Loucy (cell line): ENCODE measurements at regions not wholly inside any gene's neighbourhood (a gene's known extent, or its start where the extent isn't known, plus 50 kb on each side); places are given as distances from the start of the nearest gene placed in this dataset.

Source experiments
- H2AFZ ChIP-seq: fragments of 200-600 bp; sonication (generic); 2 replicates; pipeline ENCODE4 v1.6.0; 2016; ENCODE audit warnings: antibody characterized with exemption, mild to moderate bottlenecking, low read length, moderate library complexity
- H3F3A ChIP-seq: fragments of 200-600 bp; 2 replicates; pipeline ENCODE4 v1.6.0; 2016; ENCODE audit warnings: antibody characterized with exemption, low read depth, mild to moderate bottlenecking
- H3K27me3 ChIP-seq: fragments of 200-600 bp; sonication (generic); 2 replicates; pipeline ENCODE4 v1.6.1; 2014; ENCODE audit warnings: low read length, mild to moderate bottlenecking; ENCODE audit not compliant: insufficient read depth, poor library complexity, severe bottlenecking
- H3K36me3 ChIP-seq: fragments of 200-600 bp; sonication (generic); 2 replicates; pipeline ENCODE4 v1.6.1; 2016; ENCODE audit warnings: low read length; ENCODE audit not compliant: insufficient read depth
- H3K4me1 ChIP-seq: fragments of 200-600 bp; sonication (generic); 2 replicates; pipeline ENCODE4 v1.5.1; 2014; ENCODE audit warnings: low read length, mild to moderate bottlenecking; ENCODE audit not compliant: insufficient read depth, poor library complexity, severe bottlenecking
- H3K4me2 ChIP-seq: fragments of 200-600 bp; sonication (generic); 2 replicates; pipeline ENCODE4 v1.6.0; 2014; ENCODE audit warnings: antibody characterized with exemption, low read length, low read depth, mild to moderate bottlenecking; ENCODE audit not compliant: poor library complexity, severe bottlenecking
- H3K4me3 ChIP-seq: fragments of 200-600 bp; sonication (generic); 2 replicates; pipeline ENCODE4 v1.5.1; 2014; ENCODE audit warnings: low read length, mild to moderate bottlenecking, mixed read lengths; ENCODE audit not compliant: poor library complexity, severe bottlenecking
- H3K79me2 ChIP-seq: fragments of 200-600 bp; sonication (generic); 2 replicates; pipeline ENCODE4 v1.6.1; 2014; ENCODE audit warnings: low read length; ENCODE audit not compliant: insufficient read depth
- H3K9ac ChIP-seq: fragments of 200-600 bp; sonication (generic); 2 replicates; pipeline ENCODE4 v1.6.0; 2014; ENCODE audit warnings: mild to moderate bottlenecking, low read depth, low read length, moderate library complexity; ENCODE audit not compliant: poor library complexity, severe bottlenecking
- H3K9me2 ChIP-seq: fragments of 200-600 bp; sonication (generic); replicated peaks from 2 replicates; pipeline ENCODE4 v1.6.1; 2016; ENCODE audit warnings: low read depth, low read length, mixed read lengths
- H3K9me3 ChIP-seq: fragments of 200-600 bp; sonication (generic); 2 replicates; pipeline ENCODE4 v1.6.1; 2014; ENCODE audit warnings: mild to moderate bottlenecking, antibody characterized with exemption, low read length, low read depth; ENCODE audit not compliant: insufficient read depth
- H4K20me1 ChIP-seq: fragments of 200-600 bp; sonication (generic); 2 replicates; pipeline ENCODE4 v1.6.0; 2014; ENCODE audit warnings: antibody characterized with exemption, low read length, mild to moderate bottlenecking; ENCODE audit not compliant: insufficient read depth, poor library complexity, severe bottlenecking
- EZH2phosphoT487 ChIP-seq: fragments of 200-600 bp; IDR thresholded peaks from 2 replicates; pipeline ENCODE4 v1.6.1; 2018; ENCODE audit warnings: antibody characterized with exemption, mild to moderate bottlenecking, moderate library complexity, borderline replicate concordance
- TF ChIP-seq, protein P1 (sequence below): fragments of 200-600 bp; sonication (generic); conservative IDR thresholded peaks from 2 replicates; pipeline ENCODE4 v1.5.1; 2014; ENCODE audit warnings: mild to moderate bottlenecking, antibody characterized with exemption, low read length

DNA sequence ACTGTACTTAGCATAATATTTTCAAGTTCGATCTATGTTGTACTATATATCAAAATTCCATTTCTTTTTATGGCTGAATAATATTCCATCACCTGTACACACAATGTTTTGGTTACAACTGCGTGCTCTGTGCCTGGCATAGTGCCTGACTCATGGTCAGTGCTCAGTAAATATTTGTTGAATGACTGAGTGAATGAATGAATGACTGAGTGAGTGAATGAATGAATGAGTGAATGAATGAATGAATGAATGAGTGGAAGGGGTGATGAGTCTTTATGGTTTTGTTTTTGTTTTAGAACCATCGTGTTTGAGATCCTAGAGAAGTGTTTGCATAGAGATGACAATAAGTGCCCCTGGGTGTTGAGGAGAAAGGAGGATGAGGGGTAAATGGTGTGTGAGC is 155.3 kb downstream of the MRM1 start:
- H3K4me1 ChIP-seq = no peaks in the 10 kb centered on the region
- no peaks in the 10 kb centered on the region for H3K9me2 ChIP-seq
- H3F3A ChIP-seq = no peaks in the 10 kb centered on the region
- no peak overlapping the region for H3K9ac ChIP-seq
- no peaks in the 10 kb centered on the region for H3K79me2 ChIP-seq
- H3K4me3 ChIP-seq = no peak overlapping the region
- TF ChIP-seq, protein P1, sequence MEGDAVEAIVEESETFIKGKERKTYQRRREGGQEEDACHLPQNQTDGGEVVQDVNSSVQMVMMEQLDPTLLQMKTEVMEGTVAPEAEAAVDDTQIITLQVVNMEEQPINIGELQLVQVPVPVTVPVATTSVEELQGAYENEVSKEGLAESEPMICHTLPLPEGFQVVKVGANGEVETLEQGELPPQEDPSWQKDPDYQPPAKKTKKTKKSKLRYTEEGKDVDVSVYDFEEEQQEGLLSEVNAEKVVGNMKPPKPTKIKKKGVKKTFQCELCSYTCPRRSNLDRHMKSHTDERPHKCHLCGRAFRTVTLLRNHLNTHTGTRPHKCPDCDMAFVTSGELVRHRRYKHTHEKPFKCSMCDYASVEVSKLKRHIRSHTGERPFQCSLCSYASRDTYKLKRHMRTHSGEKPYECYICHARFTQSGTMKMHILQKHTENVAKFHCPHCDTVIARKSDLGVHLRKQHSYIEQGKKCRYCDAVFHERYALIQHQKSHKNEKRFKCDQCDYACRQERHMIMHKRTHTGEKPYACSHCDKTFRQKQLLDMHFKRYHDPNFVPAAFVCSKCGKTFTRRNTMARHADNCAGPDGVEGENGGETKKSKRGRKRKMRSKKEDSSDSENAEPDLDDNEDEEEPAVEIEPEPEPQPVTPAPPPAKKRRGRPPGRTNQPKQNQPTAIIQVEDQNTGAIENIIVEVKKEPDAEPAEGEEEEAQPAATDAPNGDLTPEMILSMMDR = no peak
- TF ChIP-seq EZH2phosphoT487 = no peak
- no peaks in the 10 kb centered on the region for H3K36me3 ChIP-seq
- no peak overlapping the region for H2AFZ ChIP-seq
- H3K9me3 ChIP-seq = no peaks in the 10 kb centered on the region
- no peak overlapping the region for H3K4me2 ChIP-seq
- no peaks in the 10 kb centered on the region for H4K20me1 ChIP-seq
- H3K27me3 ChIP-seq = no peaks in the 10 kb centered on the region

DNA sequence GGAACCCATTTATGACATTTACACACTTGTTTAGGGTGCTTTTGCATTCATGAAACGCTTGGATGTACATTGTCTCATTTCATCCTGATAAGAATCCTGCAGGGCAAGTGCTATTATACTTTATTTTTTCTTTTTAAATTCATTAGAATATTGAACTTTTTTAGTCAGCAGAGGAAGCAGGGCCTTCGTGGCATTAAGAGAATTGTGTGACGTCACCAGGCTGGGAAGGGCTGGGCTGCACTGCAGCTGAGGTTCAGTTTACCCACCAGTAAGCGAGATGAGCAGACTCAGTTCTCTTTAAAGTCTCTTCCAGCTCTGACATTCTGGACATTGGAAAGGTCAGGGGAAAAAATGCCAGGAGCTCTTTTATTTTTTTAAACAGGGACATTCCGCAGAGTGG is 159.0 kb downstream of the MRM1 start:
- Histone ChIP-seq H3K4me3 (no peak overlapping the region), H3K36me3 (no peaks in the 10 kb centered on the region), H2AFZ (no peak overlapping the region), H3K79me2 (no peaks in the 10 kb centered on the region), H3K9me3 (no peaks in the 10 kb centered on the region), H3K4me1 (peaks cover 18% of the 10 kb centered on the region), H4K20me1 (no peaks in the 10 kb centered on the region), H3K27me3 (no peaks in the 10 kb centered on the region), H3K4me2 (no peak overlapping the region), H3F3A (no peaks in the 10 kb centered on the region), H3K9me2 (no peaks in the 10 kb centered on the region), H3K9ac (no peak overlapping the region)
- TF ChIP-seq, protein P1 = no peak
- TF ChIP-seq EZH2phosphoT487 = no peak

DNA sequence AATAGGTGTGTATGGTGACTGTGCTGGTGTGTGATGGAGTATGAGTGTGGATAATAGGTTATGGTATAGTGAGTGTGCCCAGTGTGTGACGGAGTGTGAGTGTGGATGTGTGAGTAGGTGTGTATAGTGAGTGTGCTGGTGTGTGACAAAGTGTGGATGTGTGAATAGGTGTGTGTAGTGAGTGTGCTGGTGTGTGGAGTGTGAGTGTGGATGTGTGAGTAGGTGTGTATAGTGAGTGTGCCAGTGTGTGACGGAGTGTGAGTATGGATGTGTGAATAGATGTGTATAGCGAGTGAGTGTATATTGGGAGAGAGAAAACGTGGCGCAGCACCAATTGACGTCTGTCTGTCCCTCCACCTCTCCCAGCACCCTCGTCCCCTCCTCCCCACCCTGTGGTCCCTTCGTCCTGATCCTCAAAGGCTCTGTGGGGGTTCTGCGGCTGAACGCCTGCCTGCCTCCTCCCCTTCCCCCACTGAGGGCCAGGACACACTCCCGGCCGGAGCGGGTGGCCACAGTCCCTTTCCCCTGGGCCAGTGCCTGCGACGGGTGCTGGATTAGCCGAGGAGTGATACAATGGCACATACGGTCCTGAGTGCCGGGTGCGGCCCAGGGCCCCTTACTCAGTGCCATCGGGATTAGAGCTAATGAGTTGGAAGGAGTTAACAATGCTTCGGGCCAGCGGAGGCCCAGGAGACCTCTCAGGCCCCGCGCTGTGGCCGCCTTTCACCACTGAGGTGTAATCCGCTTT is 160.0 kb downstream of the MRM1 start:
- H3K9me2 ChIP-seq = no peaks in the 10 kb centered on the region
- H3K79me2 ChIP-seq = no peaks in the 10 kb centered on the region
- no peak overlapping the region for H3K9ac ChIP-seq
- no peaks in the 10 kb centered on the region for H4K20me1 ChIP-seq
- H3K4me1 ChIP-seq = peaks cover 18% of the 10 kb centered on the region
- no peaks in the 10 kb centered on the region for H3K27me3 ChIP-seq
- H3K9me3 ChIP-seq = no peaks in the 10 kb centered on the region
- no peaks in the 10 kb centered on the region for H3F3A ChIP-seq
- no peak overlapping the region for H3K4me3 ChIP-seq
- H3K36me3 ChIP-seq = no peaks in the 10 kb centered on the region
- TF ChIP-seq, protein P1 = no peak
- no peak for TF ChIP-seq EZH2phosphoT487
- H2AFZ ChIP-seq = no peak overlapping the region
- H3K4me2 ChIP-seq = no peak overlapping the region
